Activated naive CD8-positive, alpha-beta T cell treated with anti-CD3 and anti-CD28 coated beads, Interleukin-2, amount 10 ng/mL, durations not matched to agents 7 days and 5 days (primary cell): ENCODE measurements at regions not wholly inside any gene's neighbourhood (a gene's known extent, or its start where the extent isn't known, plus 50 kb on each side); places are given as distances from the start of the nearest gene placed in this dataset.
A peak's percentile ranks its signal among the peaks of the same experiment; 100 is the strongest.

Source experiments
- ATAC-seq: fragments of 150-1000 bp; cut with Tn5 transposase; one replicate; pipeline ENCODE4 v1.10.0; 2021; ENCODE audit warnings: low read depth, moderate library complexity
- POLR2A ChIA-PET: fragments of 350-600 bp; sonication (Branson Sonifier 250); formaldehyde crosslinking; loops from one replicate; lab custom pipeline; 2021; ENCODE audit warnings: antibody characterized with exemption; lab: Charles Lee
- DNase-seq: peaks from one replicate; pipeline ENCODE4 v3.0.0; 2021
- H3K27ac Mint-ChIP-seq: one replicate; pipeline ENCODE4 v1.8.0; 2022; ENCODE audit warnings: mild to moderate bottlenecking, mixed read lengths
- H3K27me3 Mint-ChIP-seq: one replicate; pipeline ENCODE4 v1.8.0; 2022; ENCODE audit warnings: mild to moderate bottlenecking, moderate library complexity, mixed read lengths
- H3K36me3 Mint-ChIP-seq: one replicate; pipeline ENCODE4 v1.8.0; 2021; ENCODE audit warnings: mild to moderate bottlenecking, mixed read lengths
- H3K4me1 Mint-ChIP-seq: one replicate; pipeline ENCODE4 v1.8.0; 2021; ENCODE audit warnings: mixed read lengths
- H3K4me3 Mint-ChIP-seq: one replicate; pipeline ENCODE4 v1.8.0; 2022; ENCODE audit warnings: mild to moderate bottlenecking, moderate library complexity, mixed read lengths
- H3K9me3 Mint-ChIP-seq: one replicate; pipeline ENCODE4 v1.8.0; 2021; ENCODE audit warnings: mixed read lengths

DNA sequence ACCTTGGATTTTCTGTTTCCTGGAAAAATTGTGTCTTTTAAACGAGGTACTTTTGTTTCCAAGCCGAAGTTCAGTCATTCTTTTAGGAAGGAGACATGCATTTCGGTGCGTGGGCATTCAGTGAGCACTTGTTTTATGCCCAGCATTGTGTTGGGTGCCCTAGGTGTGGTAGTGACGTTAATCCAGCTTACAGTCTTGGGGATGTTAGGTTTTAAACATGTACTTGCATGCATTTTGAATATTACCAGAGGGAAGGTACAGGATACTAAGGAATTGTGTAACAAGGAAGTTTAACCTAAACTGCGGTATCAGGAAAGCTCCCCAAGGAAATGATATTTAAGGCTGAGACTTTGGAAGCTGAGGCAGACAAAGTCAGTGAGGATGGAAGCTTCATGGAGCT is 66.3 kb downstream of the ARHGAP35 start:
- Mint-ChIP-seq H3K36me3 (peaks cover 1% of the 10 kb centered on the region), H3K27ac (no peak overlapping the region), H3K9me3 (no peaks in the 10 kb centered on the region), H3K4me1 (peaks cover 24% of the 10 kb centered on the region), H3K27me3 (no peaks in the 10 kb centered on the region), H3K4me3 (no peak overlapping the region)
- ATAC-seq (no peak), DNase-seq (no peak)
- POLR2A ChIA-PET: interaction anchor here (0.6 to 1.1 kb wide), 3 partner anchors 29 to 60 kb away, joined by 3 read pairs; no protein-coding TSS in a partner anchor

DNA sequence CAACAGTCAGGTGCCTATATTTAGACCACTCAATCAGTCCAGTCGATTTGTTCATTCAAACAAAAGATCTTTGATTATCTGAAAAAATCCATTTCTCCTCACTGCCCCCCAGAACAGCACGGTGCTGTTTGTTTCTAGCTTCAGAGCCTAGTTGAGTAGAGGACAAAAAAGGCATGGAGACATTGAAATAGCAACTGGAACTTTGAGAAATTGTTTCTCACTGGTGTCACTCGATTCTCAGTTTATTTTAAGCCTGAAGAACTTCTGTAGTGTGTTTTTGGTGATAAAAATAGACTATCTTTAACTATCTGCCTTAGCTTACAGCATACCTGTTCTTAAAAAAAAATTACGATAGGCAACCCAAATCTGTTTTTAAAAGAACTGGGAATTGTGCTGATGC is 67.1 kb downstream of the ARHGAP35 start:
- no peaks in the 10 kb centered on the region for H3K9me3 Mint-ChIP-seq
- no peaks in the 10 kb centered on the region for H3K36me3 Mint-ChIP-seq
- no peak overlapping the region for H3K27ac Mint-ChIP-seq
- POLR2A ChIA-PET: no interaction called here
- no peaks in the 10 kb centered on the region for H3K27me3 Mint-ChIP-seq
- ATAC-seq: no peak
- no peak for DNase-seq
- H3K4me1 Mint-ChIP-seq: peaks cover 24% of the 10 kb centered on the region
- no peak overlapping the region for H3K4me3 Mint-ChIP-seq

DNA sequence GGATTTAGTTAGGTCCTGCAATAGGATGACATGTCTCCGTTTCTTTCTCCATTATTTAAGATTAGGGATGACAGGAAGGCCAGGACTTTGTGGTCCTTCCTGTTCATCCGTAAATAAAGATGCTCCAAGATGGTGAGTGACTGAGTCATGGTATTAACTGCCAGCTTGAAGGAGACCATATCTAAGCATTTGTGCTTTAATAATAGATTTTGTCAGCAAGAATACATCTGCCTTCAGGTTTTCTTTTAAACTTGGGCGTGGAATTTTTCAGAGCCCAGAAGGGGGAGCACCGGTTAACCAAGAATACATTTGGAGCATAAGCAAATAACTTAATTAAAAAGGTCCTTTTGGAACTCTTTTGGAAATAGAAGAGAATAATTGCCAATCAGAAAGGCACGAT is 68.2 kb downstream of the ARHGAP35 start:
- Mint-ChIP-seq H3K9me3 (no peaks in the 10 kb centered on the region), H3K36me3 (no peaks in the 10 kb centered on the region), H3K27me3 (no peaks in the 10 kb centered on the region), H3K4me1 (peaks cover 23% of the 10 kb centered on the region), H3K27ac (no peak overlapping the region), H3K4me3 (no peak overlapping the region)
- no peak for DNase-seq
- ATAC-seq: no peak
- POLR2A ChIA-PET: no interaction called here

DNA sequence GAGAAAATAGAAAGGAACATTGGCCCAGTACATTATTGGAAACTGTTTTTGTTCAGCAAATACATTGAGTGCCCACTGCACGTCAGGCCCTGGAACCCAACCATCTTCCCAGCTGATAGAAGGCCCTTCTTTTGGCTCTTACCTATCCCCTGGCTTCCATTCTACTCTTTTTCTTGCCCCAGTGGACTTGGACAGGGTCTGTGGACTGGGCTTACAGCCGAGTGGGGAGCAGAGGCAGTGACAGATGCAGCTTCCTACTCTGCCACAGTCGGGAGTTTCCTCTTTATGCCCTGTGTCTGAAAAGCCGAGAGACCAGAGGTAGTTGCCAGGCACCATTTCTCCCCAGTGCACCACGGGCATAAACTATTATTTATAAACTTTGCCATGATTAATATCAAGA is 70.4 kb downstream of the ARHGAP35 start:
- Mint-ChIP-seq H3K4me3 (no peak overlapping the region), H3K27ac (no peak overlapping the region), H3K9me3 (no peaks in the 10 kb centered on the region), H3K4me1 (peaks cover 23% of the 10 kb centered on the region), H3K36me3 (peaks cover 1% of the 10 kb centered on the region), H3K27me3 (no peaks in the 10 kb centered on the region)
- DNase-seq (no peak), ATAC-seq (no peak)
- POLR2A ChIA-PET: no interaction called here

DNA sequence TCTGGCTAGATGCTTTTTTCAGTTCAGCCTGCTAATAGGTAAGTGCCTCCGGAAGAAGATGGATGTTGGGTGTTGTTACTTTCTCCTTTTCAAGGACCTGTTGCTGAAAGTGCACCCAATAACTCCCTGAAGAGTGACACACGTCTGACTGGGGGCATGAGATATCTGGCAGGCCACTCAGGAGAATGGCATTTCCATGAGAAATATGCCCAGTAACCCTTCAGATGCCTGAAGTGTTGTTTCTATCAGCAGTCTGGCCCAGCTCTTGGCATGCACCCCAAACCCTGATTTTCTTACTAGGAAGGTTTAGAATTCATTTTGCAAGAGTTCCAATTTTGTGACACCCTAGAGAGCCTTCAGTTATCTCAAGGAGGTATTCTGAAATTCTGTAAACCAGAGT is 71.5 kb downstream of the ARHGAP35 start:
- ATAC-seq: no peak
- no peak for DNase-seq
- H3K4me3 Mint-ChIP-seq: no peak overlapping the region
- H3K4me1 Mint-ChIP-seq: peaks cover 25% of the 10 kb centered on the region
- no peaks in the 10 kb centered on the region for H3K27me3 Mint-ChIP-seq
- no peaks in the 10 kb centered on the region for H3K9me3 Mint-ChIP-seq
- POLR2A ChIA-PET: interaction anchor here (0.7 kb wide), 1 partner anchor 145 kb away, joined by 5 read pairs; no protein-coding TSS in a partner anchor
- peaks cover 1% of the 10 kb centered on the region for H3K36me3 Mint-ChIP-seq
- no peak overlapping the region for H3K27ac Mint-ChIP-seq

DNA sequence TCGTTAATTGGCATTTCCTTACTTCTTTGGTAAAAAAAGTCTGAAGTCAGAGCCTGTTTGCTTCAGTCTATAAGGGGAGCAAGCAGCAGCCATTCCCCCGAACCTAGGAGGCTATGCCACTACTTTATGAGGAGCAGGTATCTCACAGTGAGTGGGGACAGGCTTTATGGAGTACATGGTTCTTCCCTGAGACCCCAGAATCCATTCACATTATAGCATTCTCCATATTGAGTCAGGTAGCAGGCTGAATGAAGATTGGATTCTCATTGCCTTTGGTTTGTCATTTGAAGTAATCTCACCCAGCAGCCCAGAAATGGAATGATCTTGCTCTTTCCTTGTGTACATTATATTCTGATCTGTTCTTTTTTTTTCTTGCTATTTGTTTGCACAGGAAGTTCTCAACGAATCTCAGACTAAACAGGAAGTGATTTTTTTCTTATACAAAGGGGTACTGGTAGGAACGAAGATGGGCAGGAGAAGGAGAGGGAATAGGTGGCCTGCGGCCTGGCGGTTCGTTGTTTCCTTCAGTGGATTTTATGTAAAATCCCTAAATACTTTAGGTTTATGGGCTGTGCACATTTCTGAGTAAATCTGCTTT is 74.4 kb downstream of the ARHGAP35 start:
- Mint-ChIP-seq H3K36me3 (peaks cover 10% of the 10 kb centered on the region), H3K27ac (peak overlapping the region; percentile 56), H3K4me3 (peak overlapping the region; percentile 49), H3K4me1 (peaks cover 19% of the 10 kb centered on the region), H3K27me3 (no peaks in the 10 kb centered on the region), H3K9me3 (no peaks in the 10 kb centered on the region)
- ATAC-seq (peak; percentile 35), DNase-seq (no peak)
- POLR2A ChIA-PET: no interaction called here

DNA sequence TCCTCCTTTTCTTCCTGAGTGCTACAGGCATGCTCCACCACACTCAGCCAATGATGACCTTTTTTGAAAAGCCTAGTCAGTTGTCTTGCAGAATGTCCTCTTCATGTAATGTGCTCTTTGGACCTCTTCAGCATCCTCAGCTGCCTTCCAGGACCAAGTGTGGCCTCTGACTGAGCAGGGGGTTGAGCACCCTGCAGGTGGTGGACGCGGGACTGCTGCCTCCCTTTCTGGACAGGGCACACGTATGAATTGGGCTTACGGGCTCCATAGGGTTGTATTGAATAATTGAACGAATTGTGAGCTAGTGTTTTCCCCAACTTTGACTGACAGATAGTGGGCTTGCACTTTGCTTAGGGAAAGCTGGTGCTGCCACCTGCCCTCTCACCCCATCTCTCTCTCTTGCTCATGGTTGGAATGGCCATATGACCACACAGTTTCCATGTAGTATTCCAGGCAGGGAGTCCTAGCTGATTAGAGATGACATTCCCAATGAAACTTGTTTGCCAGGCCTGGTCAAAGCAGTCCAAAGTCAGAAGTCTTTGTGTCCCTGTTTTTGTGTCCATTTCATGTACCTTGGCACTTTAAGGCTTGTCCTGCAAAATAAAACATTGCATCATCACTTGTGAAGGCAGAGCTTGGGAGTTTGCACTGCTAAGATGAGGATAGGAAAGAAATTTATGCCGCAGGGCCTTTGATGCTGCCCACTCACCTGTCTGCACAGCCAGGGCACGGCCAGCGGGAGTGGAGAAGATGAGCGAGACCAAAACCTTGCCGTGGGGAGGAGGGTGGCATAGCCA is 76.3 kb upstream of the NPAS1 start:
- no peak for DNase-seq
- POLR2A ChIA-PET: interaction anchor here (0.7 kb wide), 2 partner anchors 42 to 47 kb away, joined by 4 to 5 read pairs; no protein-coding TSS in a partner anchor
- H3K27me3 Mint-ChIP-seq: no peaks in the 10 kb centered on the region
- no peak overlapping the region for H3K4me3 Mint-ChIP-seq
- no peaks in the 10 kb centered on the region for H3K9me3 Mint-ChIP-seq
- peaks cover 13% of the 10 kb centered on the region for H3K36me3 Mint-ChIP-seq
- ATAC-seq: no peak
- no peak overlapping the region for H3K27ac Mint-ChIP-seq
- H3K4me1 Mint-ChIP-seq: peaks cover 1% of the 10 kb centered on the region

DNA sequence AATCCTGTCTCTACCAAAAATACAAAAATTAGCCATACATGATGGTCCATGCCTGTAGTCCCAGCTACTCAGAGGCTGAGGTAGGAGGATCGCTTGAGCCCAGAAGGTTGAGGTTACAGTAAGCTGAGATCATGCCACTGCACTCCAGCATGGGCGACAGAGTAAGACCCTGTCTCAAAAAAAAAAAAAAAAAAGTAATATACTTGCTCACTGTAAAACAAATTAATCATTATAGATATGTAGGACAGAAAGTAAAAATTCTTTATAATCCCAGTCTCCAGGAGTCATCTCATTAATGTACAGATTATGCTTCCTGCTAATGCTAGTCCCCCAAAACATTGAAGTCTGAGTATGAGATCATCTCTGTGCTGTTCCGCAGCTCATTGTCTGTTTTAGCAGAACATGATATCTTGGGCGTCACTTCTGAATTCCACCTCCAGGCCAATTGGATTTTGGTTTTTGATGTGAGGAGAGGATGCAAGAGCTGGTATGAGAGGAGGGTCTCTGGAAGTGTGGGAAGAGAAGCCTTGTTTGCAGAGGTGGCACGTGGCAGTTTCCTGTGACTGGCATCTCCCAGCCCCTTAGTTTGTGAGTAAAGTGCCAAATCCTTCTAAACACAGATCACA is 75.4 kb upstream of the NPAS1 start:
- H3K27ac Mint-ChIP-seq: no peak overlapping the region
- H3K27me3 Mint-ChIP-seq: no peaks in the 10 kb centered on the region
- H3K9me3 Mint-ChIP-seq: no peaks in the 10 kb centered on the region
- peaks cover 13% of the 10 kb centered on the region for H3K36me3 Mint-ChIP-seq
- DNase-seq: no peak
- peaks cover 1% of the 10 kb centered on the region for H3K4me1 Mint-ChIP-seq
- POLR2A ChIA-PET: interaction anchor here (0.7 kb wide), 1 partner anchor 48 kb away, joined by 4 read pairs; no protein-coding TSS in a partner anchor
- no peak overlapping the region for H3K4me3 Mint-ChIP-seq
- ATAC-seq: no peak

DNA sequence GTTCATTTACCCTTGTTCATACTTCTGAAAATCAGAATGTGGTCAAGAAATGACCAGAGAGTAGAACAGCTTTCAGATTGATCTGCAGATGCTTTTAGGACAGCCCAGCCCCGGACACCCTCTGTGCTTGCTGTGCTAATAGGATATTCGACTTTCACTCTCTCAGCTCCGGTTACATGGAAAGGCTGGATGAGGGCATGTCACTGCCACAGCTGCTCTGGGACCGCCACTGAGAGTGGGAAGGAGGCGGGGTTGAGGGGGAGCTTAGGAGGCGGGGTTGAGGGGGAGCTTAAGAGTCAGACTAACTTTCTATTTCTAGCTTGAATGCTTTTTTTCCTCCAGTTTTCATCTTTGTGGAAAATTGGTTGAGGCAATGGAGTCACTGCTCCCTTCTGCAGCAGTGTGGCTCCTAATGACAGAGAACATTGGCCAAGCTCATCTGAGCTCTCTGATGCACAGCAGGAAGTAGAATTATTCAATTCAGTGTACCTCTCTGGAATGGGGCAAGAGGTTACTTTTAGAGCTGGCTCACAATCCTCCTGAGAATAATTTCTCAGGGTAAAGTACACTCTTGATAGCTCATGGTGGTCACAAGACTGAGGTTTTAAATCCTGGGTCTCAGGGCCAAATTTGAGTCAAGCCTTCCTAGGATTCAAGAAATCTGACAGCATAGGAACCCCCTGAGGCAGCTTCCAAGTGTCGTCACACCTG is 74.6 kb upstream of the NPAS1 start:
- no peak for DNase-seq
- ATAC-seq: peak; percentile 26
- POLR2A ChIA-PET: interaction anchor here (0.6 to 1.3 kb wide), 2 partner anchors 10 to 35 kb away, joined by 3 read pairs; no protein-coding TSS in a partner anchor
- H3K27me3 Mint-ChIP-seq: no peaks in the 10 kb centered on the region
- no peaks in the 10 kb centered on the region for H3K9me3 Mint-ChIP-seq
- no peak overlapping the region for H3K4me3 Mint-ChIP-seq
- H3K27ac Mint-ChIP-seq: no peak overlapping the region
- H3K4me1 Mint-ChIP-seq: peaks cover 3% of the 10 kb centered on the region
- peaks cover 11% of the 10 kb centered on the region for H3K36me3 Mint-ChIP-seq

DNA sequence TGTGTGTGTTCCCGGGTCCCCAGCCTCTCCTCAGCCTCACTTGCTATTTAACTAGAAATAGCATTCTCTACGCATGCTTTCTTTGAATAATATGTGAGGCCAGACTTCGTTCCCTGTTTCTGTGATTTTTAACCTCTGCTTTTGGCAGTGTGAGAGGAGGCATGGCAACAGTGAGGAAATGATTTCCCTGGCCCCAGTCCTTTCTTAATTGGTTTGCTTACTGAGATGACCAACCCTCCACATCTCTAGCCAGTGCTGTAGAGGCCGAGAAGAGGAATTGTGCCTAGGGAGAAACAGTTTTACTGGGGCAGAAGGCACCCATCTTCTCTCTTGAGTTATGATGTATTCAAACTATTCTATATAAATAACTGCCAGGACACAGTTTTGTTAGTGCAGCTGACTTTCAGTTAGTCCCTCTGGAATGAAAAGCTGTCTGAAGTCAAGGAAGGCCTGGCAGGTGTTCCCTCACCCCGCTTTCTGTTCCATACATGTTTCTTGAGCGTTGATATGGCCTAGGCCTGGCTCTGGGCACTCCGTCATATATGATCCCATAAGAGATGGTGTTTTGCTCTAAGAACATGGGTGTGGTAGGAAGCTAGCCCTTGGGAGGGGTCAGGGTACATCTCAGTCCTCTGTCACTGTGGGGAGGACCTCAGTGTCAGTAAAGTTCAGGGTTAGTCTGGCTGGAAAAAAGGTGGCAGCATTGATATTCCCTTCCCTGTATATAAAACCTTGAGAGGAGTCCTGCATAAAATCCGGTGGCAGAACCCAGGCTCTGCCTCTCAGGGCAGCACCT is 73.7 kb upstream of the NPAS1 start:
- H3K27ac Mint-ChIP-seq: no peak overlapping the region
- no peak overlapping the region for H3K4me3 Mint-ChIP-seq
- H3K27me3 Mint-ChIP-seq: no peaks in the 10 kb centered on the region
- POLR2A ChIA-PET: interaction anchor here (1.3 kb wide), 1 partner anchor 34 kb away, joined by 3 read pairs; no protein-coding TSS in a partner anchor
- peaks cover 13% of the 10 kb centered on the region for H3K36me3 Mint-ChIP-seq
- DNase-seq: no peak
- ATAC-seq: no peak
- no peaks in the 10 kb centered on the region for H3K9me3 Mint-ChIP-seq
- peaks cover 10% of the 10 kb centered on the region for H3K4me1 Mint-ChIP-seq

DNA sequence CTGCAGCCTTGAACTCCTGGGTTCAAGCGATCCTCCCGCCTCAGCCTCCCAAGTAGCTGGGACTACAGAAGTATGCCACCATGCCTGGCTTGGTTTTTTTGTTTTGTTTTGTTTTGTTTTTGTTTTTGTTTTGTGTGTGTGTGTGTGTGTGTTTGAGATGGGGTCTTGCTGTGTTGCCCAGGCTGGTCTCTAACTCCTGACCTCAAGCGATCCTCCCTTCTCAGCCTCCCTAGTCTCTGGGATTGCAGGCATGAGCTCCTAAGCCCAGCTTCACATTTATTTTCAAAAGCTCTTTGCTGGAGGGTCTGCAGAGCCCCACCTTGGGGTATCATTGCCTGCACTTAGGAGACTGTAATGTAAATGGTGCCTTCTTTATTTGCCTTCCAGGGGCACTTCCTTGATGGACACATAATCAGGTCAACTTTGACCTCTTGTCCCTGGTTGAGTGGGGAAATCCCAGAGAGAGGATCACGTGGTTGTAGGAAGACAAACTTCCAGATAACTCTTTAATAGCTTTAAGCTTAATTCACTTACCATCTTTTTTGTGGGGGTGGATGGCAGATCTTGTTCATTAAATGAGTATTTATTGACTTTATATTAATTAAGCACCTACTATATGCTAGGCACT is 72.9 kb upstream of the NPAS1 start:
- POLR2A ChIA-PET: interaction anchor here (1.1 kb wide), 1 partner anchor 10 kb away, joined by 3 read pairs; no protein-coding TSS in a partner anchor
- Mint-ChIP-seq H3K4me1 (peaks cover 17% of the 10 kb centered on the region), H3K36me3 (peaks cover 12% of the 10 kb centered on the region), H3K9me3 (no peaks in the 10 kb centered on the region), H3K27me3 (no peaks in the 10 kb centered on the region), H3K4me3 (no peak overlapping the region), H3K27ac (no peak overlapping the region)
- DNase-seq (no peak), ATAC-seq (no peak)

DNA sequence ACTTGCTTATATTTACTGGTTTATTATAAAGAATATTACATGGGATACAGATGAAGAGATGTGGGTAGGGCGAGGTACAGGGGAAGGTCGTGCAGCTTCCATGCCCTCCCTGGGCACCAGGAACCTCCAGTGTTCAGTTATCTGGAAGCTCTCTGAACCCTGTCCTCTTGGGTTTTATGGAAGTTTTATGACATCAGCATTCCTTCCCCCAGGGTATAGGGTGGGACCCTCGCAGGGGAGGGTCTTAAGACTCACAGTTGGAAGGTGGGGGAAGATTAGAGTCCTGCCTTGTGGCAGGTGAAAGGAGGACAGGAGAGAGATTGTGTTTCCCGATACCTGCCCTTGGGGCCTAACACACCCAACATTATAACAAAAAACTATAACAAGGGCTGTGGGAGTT is 71.8 kb upstream of the NPAS1 start:
- H3K36me3 Mint-ChIP-seq: peaks cover 10% of the 10 kb centered on the region
- no peak overlapping the region for H3K27ac Mint-ChIP-seq
- peaks cover 17% of the 10 kb centered on the region for H3K4me1 Mint-ChIP-seq
- no peaks in the 10 kb centered on the region for H3K9me3 Mint-ChIP-seq
- no peaks in the 10 kb centered on the region for H3K27me3 Mint-ChIP-seq
- no peak for ATAC-seq
- POLR2A ChIA-PET: interaction anchor here (0.6 to 1.1 kb wide), 2 partner anchors 9 to 10 kb away, joined by 3 read pairs; no protein-coding TSS in a partner anchor
- no peak overlapping the region for H3K4me3 Mint-ChIP-seq
- no peak for DNase-seq
